A549 (cell line): ENCODE measurements at regions not wholly inside any gene's neighbourhood (a gene's known extent, or its start where the extent isn't known, plus 50 kb on each side); places are given as distances from the start of the nearest gene placed in this dataset.

Experiments
- ATAC-seq, 2 experiments: fragments of 200-7000 bp in 1 of 2; fragments of >200 bp in 1 of 2; cut with Nextera tagmentation in 1 of 2; cut with Tn5 transposase in 1 of 2; 3 replicates each; pipeline versions ENCODE4 v1.8.0 to v1.9.1; 2018 to 2020; ENCODE audit warnings: mild to moderate bottlenecking in 1 of 2, moderate library complexity in 1 of 2
- CTCF ChIA-PET: fragments of 300-600 bp; sonication (Branson Sonifier 250); formaldehyde crosslinking; extraction: SDS; loops from one replicate; lab custom pipeline; 2021; ENCODE audit warnings: antibody characterized with exemption, inconsistent platforms; lab: Yijun Ruan, JAX
- POLR2A ChIA-PET: fragments of 350-600 bp; formaldehyde crosslinking; extraction: SDS; loops from one replicate; lab custom pipeline; 2021; ENCODE audit warnings: antibody characterized with exemption, inconsistent platforms; lab: Yijun Ruan, JAX
- DNase-seq, 2 experiments: peaks; one replicate each; pipeline versions ENCODE4 v3.0.0 to v3.0.0-alpha.2; 2011 to 2016; ENCODE audit warnings: low read depth in 1 of 2, low spot score in 1 of 2
- FAIRE-seq: peaks from 2 replicates; lab custom pipeline; 2011; peaks lifted over from hg19 to GRCh38; lab: Jason Lieb, UNC
- H3K27ac ChIP-seq, 2 experiments: fragments of >200 bp; sonication (Bioruptor Twin); formaldehyde crosslinking; 3 replicates each; pipeline ENCODE4 v1.5.1; 2016 to 2017
- H3K4me1 ChIP-seq: fragments of >200 bp; sonication (Bioruptor Twin); formaldehyde crosslinking; 3 replicates; pipeline ENCODE4 v1.6.1; 2016
- H3K4me2 ChIP-seq: fragments of >200 bp; sonication (Bioruptor Twin); formaldehyde crosslinking; 3 replicates; pipeline ENCODE4 v1.6.1; 2016
- H3K4me3 ChIP-seq: fragments of >200 bp; sonication (Bioruptor Twin); formaldehyde crosslinking; 3 replicates; pipeline ENCODE4 v1.5.1; 2016
- H3K9me3 ChIP-seq: fragments of >200 bp; sonication (Bioruptor Twin); formaldehyde crosslinking; 3 replicates; pipeline ENCODE4 v1.6.1; 2016
- CBX2 ChIP-seq: fragments of 200-600 bp; sonication (generic); IDR thresholded peaks from 2 replicates; pipeline ENCODE4 v1.6.1; 2016; ENCODE audit warnings: low read depth, mild to moderate bottlenecking, borderline replicate concordance
- EHF ChIP-seq: fragments of 250-450 bp; sonication (Bioruptor Pico); IDR thresholded peaks from 2 replicates; pipeline ENCODE4 v1.5.0; 2020; ENCODE audit warnings: mild to moderate bottlenecking
- ESRRA ChIP-seq: fragments of 150-350 bp; IDR thresholded peaks from 2 replicates; pipeline ENCODE4 v1.6.1; 2014; ENCODE audit warnings: mild to moderate bottlenecking, low read length, borderline replicate concordance
- GATA3 ChIP-seq: IDR thresholded peaks from 2 replicates; pipeline ENCODE4 v1.6.1; 2012; ENCODE audit warnings: borderline replicate concordance
- JUN ChIP-seq, 2 experiments: fragments of >200 bp; sonication (Bioruptor Twin); formaldehyde crosslinking; IDR thresholded peaks; 2 replicates in 1 of 2; 3 replicates in 1 of 2; pipeline ENCODE4 v1.6.1; 2016 to 2017
- JUNB ChIP-seq: fragments of >200 bp; sonication (Bioruptor Twin); formaldehyde crosslinking; IDR thresholded peaks from 2 replicates; pipeline ENCODE4 v1.6.1; 2016
- KDM5A ChIP-seq: fragments of 200-600 bp; sonication (generic); IDR thresholded peaks from 2 replicates; pipeline ENCODE4 v1.6.1; 2016; ENCODE audit warnings: antibody characterized with exemption, mild to moderate bottlenecking
- MAFK ChIP-seq: fragments of 450-650 bp; IDR thresholded peaks from 2 replicates; pipeline ENCODE4 v1.6.1; 2014; ENCODE audit not compliant: partially characterized antibody
- NPAS2 ChIP-seq: fragments of 250-450 bp; sonication (Bioruptor Pico); IDR thresholded peaks from 2 replicates; pipeline ENCODE4 v1.8.0; 2022; ENCODE audit warnings: mild to moderate bottlenecking, moderate library complexity, borderline replicate concordance
- NR3C1 ChIP-seq: fragments of >200 bp; sonication (Bioruptor Twin); formaldehyde crosslinking; IDR thresholded peaks from 3 replicates; pipeline ENCODE4 v1.6.1; 2017
- PHF8 ChIP-seq: fragments of 200-600 bp; sonication (generic); IDR thresholded peaks from 2 replicates; pipeline ENCODE4 v1.6.1; 2016; ENCODE audit warnings: low read depth, mild to moderate bottlenecking, antibody characterized with exemption, moderate library complexity, borderline replicate concordance
- POLR2A ChIP-seq: IDR thresholded peaks from 2 replicates; pipeline ENCODE4 v1.6.1; 2012; ENCODE audit warnings: mild to moderate bottlenecking, low read length
- POLR2AphosphoS2 ChIP-seq: conservative IDR thresholded peaks from 2 replicates; pipeline ENCODE4 v1.6.1; 2012; ENCODE audit warnings: low read length, improper control_type of control experiment, inconsistent platforms
- RAD21 ChIP-seq, 2 experiments: fragments of >200 bp in 1 of 2; sonication (Bioruptor Twin) in 1 of 2; formaldehyde crosslinking in 1 of 2; IDR thresholded peaks in 1 of 2; conservative IDR thresholded peaks in 1 of 2; 2 replicates in 1 of 2; 3 replicates in 1 of 2; pipeline ENCODE4 v1.6.1; 2012 to 2018; ENCODE audit warnings: inconsistent platforms in 1 of 2
- RNF2 ChIP-seq: fragments of 200-600 bp; sonication (generic); IDR thresholded peaks from 2 replicates; pipeline ENCODE4 v1.6.1; 2016; ENCODE audit warnings: low read depth, mild to moderate bottlenecking, antibody characterized with exemption, moderate library complexity, borderline replicate concordance
- SMC3 ChIP-seq: fragments of >200 bp; sonication (Bioruptor Twin); formaldehyde crosslinking; IDR thresholded peaks from 3 replicates; pipeline ENCODE4 v1.6.1; 2018; ENCODE audit warnings: inconsistent platforms
- TFCP2L1 ChIP-seq: fragments of 250-450 bp; sonication (Bioruptor Pico); IDR thresholded peaks from 2 replicates; pipeline ENCODE4 v1.5.0; 2021; ENCODE audit warnings: mild to moderate bottlenecking
- ZC3H11A ChIP-seq: fragments of 450-650 bp; IDR thresholded peaks from 2 replicates; pipeline ENCODE4 v1.6.1; 2014; ENCODE audit warnings: antibody characterized with exemption, mild to moderate bottlenecking
- ZNF302 ChIP-seq: fragments of 250-450 bp; sonication (Bioruptor Pico); IDR thresholded peaks from 2 replicates; pipeline ENCODE4 v1.9.0; 2021; ENCODE audit warnings: inconsistent platforms, mild to moderate bottlenecking, moderate library complexity
- ZSCAN20 ChIP-seq: fragments of 250-450 bp; sonication (Bioruptor Pico); IDR thresholded peaks from 2 replicates; pipeline ENCODE4 v1.8.0; 2022; ENCODE audit warnings: mild to moderate bottlenecking, moderate library complexity
- WGBS: methylation state at CpG from one replicate; pipeline ENCODE4 v1.1.6; 2017; ENCODE audit errors: missing lambda C conversion rate; 5-methylcytosine and 5-hydroxymethylcytosine counted together
- TF ChIP-seq, protein P1 (sequence below): fragments of >200 bp; sonication (Bioruptor Twin); formaldehyde crosslinking; IDR thresholded peaks from 2 replicates; pipeline ENCODE4 v1.6.1; 2016
- TF ChIP-seq, protein P2 (sequence below): IDR thresholded peaks from 2 replicates; pipeline ENCODE4 v1.6.1; 2012
- TF ChIP-seq, protein P3 (sequence below): fragments of 250-450 bp; sonication (Bioruptor Pico); IDR thresholded peaks from 2 replicates; pipeline ENCODE4 v1.5.0; 2020; ENCODE audit warnings: low read depth, mild to moderate bottlenecking, moderate library complexity
- TF ChIP-seq, protein P4 (sequence below): fragments of 450-650 bp; IDR thresholded peaks from 2 replicates; pipeline ENCODE4 v1.6.1; 2014; ENCODE audit warnings: antibody characterized with exemption
- TF ChIP-seq, protein P5 (sequence below): fragments of 200-600 bp; sonication (generic); IDR thresholded peaks from 2 replicates; pipeline ENCODE4 v1.6.1; 2016; ENCODE audit warnings: antibody characterized with exemption, mild to moderate bottlenecking, moderate library complexity
- TF ChIP-seq, protein P6 (sequence below): fragments of 150-350 bp; IDR thresholded peaks from 2 replicates; pipeline ENCODE4 v1.6.1; 2014; ENCODE audit warnings: low read depth, mild to moderate bottlenecking, low read length

DNA sequence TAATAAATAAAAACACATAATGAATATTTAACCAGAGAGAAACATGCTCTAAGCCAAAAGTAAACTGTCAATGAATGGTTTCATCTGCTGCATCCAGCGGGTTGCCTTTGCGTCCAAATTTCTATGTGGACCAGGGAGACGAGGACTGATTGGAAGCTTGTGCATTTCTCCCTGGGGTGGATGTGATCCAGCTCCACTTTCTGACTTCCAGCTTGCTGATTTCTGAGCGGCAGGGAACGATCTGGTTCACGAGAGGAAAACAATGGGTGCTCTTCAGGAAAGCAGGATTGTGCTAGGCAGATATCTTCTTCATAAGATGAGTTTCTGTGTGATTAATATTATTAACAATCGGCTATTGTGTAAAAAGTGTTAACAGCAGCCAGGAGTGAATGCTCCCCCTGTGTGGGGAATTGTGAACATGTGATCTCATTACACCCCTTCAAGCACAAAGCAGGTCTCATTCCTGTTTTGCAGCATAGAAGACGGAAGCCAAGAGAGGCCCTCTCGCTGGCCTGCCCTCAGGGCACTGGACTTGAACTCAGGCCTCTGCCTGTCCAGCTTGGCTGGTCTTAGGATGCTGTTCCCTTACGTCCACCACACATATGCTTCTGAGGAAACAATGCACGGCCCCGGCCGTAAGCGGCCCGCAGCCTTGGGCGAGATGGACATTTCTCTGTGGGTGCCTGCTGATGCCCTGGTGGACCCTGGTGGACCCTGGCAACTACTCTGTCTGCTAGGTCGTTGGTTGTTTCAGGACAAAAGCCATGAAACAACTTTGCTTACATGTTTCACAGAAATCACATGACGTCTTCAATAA lies 183.4 kb upstream of the C1orf174 start:
- ChIA-PET CTCF (no interaction called here), POLR2A (no interaction called here)
- Histone ChIP-seq H3K9me3 (no peaks in the 10 kb centered on the region), H3K27ac (no peak overlapping the region), H3K4me1 (no peaks in the 10 kb centered on the region), H3K4me2 (no peak overlapping the region), H3K4me3 (no peak overlapping the region)
- no peak for FAIRE-seq
- no peak for ATAC-seq
- WGBS: 10% methylated on average over 10 of the region's 18 CpGs
- DNase-seq: no peak
- TF ChIP-seq, protein P1, sequence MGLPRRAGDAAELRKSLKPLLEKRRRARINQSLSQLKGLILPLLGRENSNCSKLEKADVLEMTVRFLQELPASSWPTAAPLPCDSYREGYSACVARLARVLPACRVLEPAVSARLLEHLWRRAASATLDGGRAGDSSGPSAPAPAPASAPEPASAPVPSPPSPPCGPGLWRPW: no peak
- no peak for TF ChIP-seq NR3C1
- TF ChIP-seq ESRRA: no peak
- no peak for TF ChIP-seq RAD21 (conservative IDR thresholded peaks at IDR 0.05 in 1 of 2, IDR thresholded peaks at IDR 0.05 in 1 of 2)
- no peak for TF ChIP-seq POLR2AphosphoS2
- TF ChIP-seq, protein P2, sequence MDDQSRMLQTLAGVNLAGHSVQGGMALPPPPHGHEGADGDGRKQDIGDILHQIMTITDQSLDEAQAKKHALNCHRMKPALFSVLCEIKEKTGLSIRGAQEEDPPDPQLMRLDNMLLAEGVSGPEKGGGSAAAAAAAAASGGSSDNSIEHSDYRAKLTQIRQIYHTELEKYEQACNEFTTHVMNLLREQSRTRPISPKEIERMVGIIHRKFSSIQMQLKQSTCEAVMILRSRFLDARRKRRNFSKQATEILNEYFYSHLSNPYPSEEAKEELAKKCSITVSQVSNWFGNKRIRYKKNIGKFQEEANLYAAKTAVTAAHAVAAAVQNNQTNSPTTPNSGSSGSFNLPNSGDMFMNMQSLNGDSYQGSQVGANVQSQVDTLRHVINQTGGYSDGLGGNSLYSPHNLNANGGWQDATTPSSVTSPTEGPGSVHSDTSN: no peak
- no peak for TF ChIP-seq NPAS2 (CRISPR knock-in tag)
- TF ChIP-seq JUN (IDR thresholded peaks at IDR 0.05): no peak
- TF ChIP-seq SMC3: no peak
- TF ChIP-seq, protein P3, sequence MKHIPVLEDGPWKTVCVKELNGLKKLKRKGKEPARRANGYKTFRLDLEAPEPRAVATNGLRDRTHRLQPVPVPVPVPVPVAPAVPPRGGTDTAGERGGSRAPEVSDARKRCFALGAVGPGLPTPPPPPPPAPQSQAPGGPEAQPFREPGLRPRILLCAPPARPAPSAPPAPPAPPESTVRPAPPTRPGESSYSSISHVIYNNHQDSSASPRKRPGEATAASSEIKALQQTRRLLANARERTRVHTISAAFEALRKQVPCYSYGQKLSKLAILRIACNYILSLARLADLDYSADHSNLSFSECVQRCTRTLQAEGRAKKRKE (CRISPR knock-in tag): no peak
- no peak for TF ChIP-seq CBX2
- no peak for TF ChIP-seq ZNF302
- TF ChIP-seq JUNB: no peak
- no peak for TF ChIP-seq RNF2
- no peak for TF ChIP-seq GATA3
- TF ChIP-seq KDM5A: no peak
- TF ChIP-seq, protein P4, sequence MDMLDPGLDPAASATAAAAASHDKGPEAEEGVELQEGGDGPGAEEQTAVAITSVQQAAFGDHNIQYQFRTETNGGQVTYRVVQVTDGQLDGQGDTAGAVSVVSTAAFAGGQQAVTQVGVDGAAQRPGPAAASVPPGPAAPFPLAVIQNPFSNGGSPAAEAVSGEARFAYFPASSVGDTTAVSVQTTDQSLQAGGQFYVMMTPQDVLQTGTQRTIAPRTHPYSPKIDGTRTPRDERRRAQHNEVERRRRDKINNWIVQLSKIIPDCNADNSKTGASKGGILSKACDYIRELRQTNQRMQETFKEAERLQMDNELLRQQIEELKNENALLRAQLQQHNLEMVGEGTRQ: no peak
- TF ChIP-seq MAFK: no peak
- TF ChIP-seq EHF: no peak

DNA sequence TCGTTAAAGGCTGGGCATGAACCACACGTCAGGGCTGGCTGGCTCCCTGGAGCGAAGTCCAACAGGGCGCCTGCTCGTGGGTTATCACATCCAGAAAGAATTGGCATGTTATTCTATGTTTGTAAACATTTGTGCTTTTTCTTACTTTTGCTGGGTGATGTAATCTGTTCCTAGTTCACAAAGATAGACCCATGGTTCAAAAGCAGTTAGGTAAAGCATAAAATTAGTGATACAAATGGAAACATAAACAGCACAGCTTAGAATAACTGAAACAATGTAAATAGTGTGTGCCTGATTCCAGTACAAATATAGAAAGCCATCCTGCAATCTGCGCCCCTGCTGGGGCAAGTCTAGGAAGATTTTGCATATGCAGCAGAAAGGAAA lies 184.0 kb upstream of the C1orf174 start:
- H3K4me2 ChIP-seq: no peak overlapping the region
- no peaks in the 10 kb centered on the region for H3K9me3 ChIP-seq
- POLR2A ChIA-PET: no interaction called here
- 15% methylated on average over 6 of the region's 6 CpGs for WGBS
- CTCF ChIA-PET: no interaction called here
- DNase-seq (no peak), ATAC-seq (no peak), FAIRE-seq (no peak)
- no peak overlapping the region for H3K27ac ChIP-seq
- no peak overlapping the region for H3K4me3 ChIP-seq
- H3K4me1 ChIP-seq: no peaks in the 10 kb centered on the region
- TF ChIP-seq POLR2AphosphoS2: no peak
- TF ChIP-seq, protein P5, sequence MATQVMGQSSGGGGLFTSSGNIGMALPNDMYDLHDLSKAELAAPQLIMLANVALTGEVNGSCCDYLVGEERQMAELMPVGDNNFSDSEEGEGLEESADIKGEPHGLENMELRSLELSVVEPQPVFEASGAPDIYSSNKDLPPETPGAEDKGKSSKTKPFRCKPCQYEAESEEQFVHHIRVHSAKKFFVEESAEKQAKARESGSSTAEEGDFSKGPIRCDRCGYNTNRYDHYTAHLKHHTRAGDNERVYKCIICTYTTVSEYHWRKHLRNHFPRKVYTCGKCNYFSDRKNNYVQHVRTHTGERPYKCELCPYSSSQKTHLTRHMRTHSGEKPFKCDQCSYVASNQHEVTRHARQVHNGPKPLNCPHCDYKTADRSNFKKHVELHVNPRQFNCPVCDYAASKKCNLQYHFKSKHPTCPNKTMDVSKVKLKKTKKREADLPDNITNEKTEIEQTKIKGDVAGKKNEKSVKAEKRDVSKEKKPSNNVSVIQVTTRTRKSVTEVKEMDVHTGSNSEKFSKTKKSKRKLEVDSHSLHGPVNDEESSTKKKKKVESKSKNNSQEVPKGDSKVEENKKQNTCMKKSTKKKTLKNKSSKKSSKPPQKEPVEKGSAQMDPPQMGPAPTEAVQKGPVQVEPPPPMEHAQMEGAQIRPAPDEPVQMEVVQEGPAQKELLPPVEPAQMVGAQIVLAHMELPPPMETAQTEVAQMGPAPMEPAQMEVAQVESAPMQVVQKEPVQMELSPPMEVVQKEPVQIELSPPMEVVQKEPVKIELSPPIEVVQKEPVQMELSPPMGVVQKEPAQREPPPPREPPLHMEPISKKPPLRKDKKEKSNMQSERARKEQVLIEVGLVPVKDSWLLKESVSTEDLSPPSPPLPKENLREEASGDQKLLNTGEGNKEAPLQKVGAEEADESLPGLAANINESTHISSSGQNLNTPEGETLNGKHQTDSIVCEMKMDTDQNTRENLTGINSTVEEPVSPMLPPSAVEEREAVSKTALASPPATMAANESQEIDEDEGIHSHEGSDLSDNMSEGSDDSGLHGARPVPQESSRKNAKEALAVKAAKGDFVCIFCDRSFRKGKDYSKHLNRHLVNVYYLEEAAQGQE: no peak
- TF ChIP-seq POLR2A: no peak
- TF ChIP-seq, protein P6, sequence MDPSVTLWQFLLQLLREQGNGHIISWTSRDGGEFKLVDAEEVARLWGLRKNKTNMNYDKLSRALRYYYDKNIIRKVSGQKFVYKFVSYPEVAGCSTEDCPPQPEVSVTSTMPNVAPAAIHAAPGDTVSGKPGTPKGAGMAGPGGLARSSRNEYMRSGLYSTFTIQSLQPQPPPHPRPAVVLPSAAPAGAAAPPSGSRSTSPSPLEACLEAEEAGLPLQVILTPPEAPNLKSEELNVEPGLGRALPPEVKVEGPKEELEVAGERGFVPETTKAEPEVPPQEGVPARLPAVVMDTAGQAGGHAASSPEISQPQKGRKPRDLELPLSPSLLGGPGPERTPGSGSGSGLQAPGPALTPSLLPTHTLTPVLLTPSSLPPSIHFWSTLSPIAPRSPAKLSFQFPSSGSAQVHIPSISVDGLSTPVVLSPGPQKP: no peak
- TF ChIP-seq TFCP2L1 (CRISPR knock-in tag): no peak
- no peak for TF ChIP-seq RAD21 (conservative IDR thresholded peaks at IDR 0.05 in 1 of 2, IDR thresholded peaks at IDR 0.05 in 1 of 2)
- TF ChIP-seq, protein P3 (CRISPR knock-in tag): no peak
- TF ChIP-seq, protein P1: no peak
- TF ChIP-seq, protein P2: no peak
- TF ChIP-seq PHF8: no peak
- TF ChIP-seq JUN (IDR thresholded peaks at IDR 0.05): no peak
- no peak for TF ChIP-seq ZC3H11A
- no peak for TF ChIP-seq ZSCAN20 (CRISPR knock-in tag)
